Posterior vena cava (tissue), 2 donors: ENCODE measurements at regions not wholly inside any gene's neighbourhood (a gene's known extent, or its start where the extent isn't known, plus 50 kb on each side); places are given as distances from the start of the nearest gene placed in this dataset.

ENCODE experiments used
- DNase-seq: peaks from one replicate; pipeline ENCODE4 v3.0.0-alpha.2; 2020; ENCODE audit warnings: low spot score
- intact Hi-C, 2 donors: fragments of 100-400 bp; cut with DNase I; formaldehyde crosslinking; loops; one replicate each; pipeline versions ENCODE4 v1.14.1 to v1.14.2; 2022 to 2023
- donor health status: DM: yes; HTN: yes; CAD: no.
- donor health status: DM: yes; HTN: yes; CAD: no.

DNA sequence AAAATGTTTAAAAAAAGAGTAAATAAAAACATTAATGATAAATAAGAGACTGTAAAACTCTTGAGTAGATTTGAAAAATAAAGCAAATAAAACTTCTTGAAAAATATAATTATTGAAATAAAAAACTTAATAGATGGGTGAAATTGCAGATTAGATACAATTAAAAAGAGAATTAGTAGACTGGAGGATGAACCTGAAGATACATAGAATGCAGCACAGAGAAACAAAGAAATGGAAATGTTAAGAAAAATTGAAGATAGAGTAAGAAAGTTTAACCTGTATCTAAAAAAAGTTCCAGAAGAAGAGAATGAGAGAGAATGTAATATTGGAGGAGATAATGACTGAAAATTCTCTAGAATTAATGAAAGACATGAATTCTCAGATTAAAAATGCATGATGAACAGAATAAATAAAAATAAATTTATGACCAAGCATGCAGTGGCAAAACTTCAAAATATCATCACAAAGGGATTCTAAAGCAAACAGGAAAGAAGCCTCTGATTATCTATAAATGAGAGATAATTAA, 438.1 kb upstream of the CLINT1 start:
- DNase-seq = no peak
- intact Hi-C loops = no loop called here

- intact Hi-C loops = no loop called here
These were observed 435.8 kb upstream of the CLINT1 start for GRCh38 chr5:158294701-158295100.

GRCh38 chr5:158292981-158293380, 434.0 kb upstream of the CLINT1 start:
- DNase-seq = no peak
- intact Hi-C loops = no loop called here

More at GRCh38 chr5:158294701-158295100, 435.8 kb upstream of the CLINT1 start:
- DNase-seq = no peak

GRCh38 chr5:158289967-158290366, 431.0 kb upstream of the CLINT1 start:
- intact Hi-C loops = no loop called here
- no peak for DNase-seq

DNA sequence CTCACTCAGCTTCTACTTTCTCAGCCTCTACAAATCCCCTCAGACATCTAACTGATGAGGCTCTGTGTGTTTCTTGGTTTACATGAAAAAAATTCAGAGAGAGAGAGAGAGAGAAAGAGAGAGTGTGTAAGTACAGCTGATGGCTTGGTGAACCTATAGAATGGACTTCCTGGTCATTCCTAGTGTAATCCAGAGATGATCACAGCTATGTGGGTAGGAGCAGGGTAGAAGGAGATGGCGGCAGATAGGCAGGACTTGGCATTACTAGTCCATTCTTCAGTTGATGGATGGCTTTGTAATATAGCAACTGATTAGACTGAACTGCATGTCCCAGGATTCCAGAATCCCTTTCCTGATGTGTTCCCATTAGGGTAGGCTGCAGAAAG, 429.3 kb upstream of the CLINT1 start:
- intact Hi-C loops = no loop called here
- DNase-seq = no peak

GRCh38 chr5:158287643-158288271, 428.8 kb upstream of the CLINT1 start:
- intact Hi-C loops = no loop called here
- DNase-seq = no peak

DNA sequence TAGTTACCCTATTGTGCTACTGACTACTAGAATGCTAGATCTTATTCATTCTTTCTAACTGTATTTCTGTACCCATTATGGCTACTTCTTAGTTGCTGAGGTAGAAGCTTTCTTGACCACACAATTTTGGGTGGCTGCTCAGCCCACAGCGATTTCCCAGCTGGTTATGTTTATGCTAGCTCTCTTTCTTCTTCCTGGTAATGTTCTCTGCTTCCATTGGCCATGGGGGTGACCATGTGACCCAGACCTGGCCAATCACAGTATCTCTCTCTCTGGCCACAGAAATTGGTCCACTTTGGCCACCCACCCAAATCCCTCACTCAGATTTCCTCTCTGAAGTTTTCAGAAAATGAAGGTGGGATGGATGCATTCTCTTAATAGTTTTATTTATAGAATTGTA, 427.9 kb upstream of the CLINT1 start:
- no peak for DNase-seq
- intact Hi-C loops = no loop called here

DNA sequence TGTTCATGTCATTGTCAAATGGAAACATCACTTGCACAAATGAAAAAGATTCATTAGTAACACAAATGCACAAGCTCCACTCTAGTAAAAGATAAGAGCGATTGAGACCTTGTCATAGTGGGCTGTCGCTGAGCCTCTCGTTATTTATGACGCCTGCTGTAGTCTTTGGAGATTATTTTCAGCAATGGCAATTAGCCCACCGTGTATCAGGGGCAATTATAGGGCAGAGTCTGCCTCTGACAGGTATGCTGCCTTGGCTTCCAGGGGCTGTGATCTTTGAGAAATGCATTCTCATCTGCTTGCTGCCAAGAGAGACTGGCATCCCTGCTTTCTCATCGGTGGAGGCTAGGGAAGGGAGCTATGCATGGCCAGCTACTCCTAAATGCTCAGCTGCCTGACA, 426.8 kb upstream of the CLINT1 start:
- no peak for DNase-seq
- intact Hi-C loops = no loop called here

DNA sequence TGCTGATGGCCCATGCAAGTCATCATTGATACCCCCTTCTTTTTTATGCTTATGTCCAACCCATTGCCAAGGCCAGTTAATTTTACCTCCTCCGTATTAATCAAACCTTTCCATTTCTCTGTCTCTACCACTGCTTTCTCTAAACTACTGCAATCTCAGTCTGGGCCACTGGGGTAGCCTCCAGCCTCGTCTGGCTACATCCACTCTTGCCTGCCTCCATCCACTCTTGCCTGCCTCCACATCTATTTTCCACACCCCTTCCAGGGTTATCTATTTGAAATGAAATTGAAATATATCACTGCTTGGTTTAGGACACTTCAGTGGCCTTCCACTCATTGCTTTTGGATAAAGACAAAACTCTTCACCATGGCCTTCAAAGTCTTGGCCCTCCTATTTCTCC, 425.3 kb upstream of the CLINT1 start:
- intact Hi-C loops = no loop called here

GRCh38 chr5:158283397-158283796, 424.5 kb upstream of the CLINT1 start:
- intact Hi-C loops = no loop called here
- no peak for DNase-seq

More for the DNA sequence above, 425.3 kb upstream of the CLINT1 start:
- no peak for DNase-seq

DNA sequence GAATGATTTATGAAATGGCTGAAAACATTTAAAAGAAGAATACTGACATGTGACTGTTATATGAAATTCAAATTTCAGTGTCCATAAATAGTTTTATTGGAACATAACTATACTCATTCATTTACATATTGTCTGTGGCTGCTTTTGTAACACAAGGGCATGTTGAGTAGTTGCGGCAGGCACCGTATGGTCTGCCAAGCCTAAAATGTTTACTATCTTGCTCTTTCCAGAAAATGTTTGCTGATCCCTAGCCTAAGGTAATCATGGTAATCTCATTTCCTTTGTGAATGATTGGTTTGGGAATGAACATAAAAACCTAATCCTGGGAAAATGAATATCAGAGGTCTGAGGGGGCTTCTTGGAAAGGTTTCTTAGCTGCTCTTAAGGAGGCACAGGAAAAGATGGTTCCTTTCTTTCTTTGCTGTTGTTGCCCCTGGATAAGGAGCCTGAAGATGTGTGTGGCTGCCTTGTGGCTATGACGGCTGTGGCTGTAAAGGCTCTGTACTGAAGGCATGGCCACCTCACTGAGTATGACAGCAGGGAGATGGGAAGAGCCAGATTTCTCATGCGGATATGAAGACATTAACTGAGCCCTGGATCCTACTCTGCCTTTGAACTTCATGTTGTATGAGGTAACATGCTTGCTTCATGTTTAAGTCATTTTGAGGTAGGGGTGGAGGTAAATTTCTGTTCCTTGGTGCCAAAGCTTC, 419.4 kb upstream of the CLINT1 start:
- intact Hi-C loops = no loop called here
- DNase-seq = no peak

DNA sequence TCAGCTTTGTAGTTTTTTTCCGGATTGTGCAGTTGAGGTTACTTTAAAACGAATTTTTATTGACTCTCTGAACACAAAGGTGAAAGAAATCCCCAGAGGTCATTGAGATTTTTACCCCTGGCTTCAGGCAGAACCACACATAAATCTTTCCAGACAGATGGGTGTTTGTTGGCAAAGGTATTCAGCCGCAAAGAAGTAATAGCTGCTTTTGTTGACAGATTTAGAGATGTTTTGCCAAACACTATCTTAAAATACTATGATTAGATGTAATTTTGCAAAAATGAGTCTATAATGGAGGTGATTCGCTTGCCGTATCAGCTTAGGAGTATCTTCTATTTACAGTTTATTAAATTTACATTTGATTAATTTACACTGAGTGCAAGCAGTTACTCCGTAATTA, 418.3 kb upstream of the CLINT1 start:
- DNase-seq = no peak
- intact Hi-C loops = no loop called here

- no peak for DNase-seq
- intact Hi-C loops = no loop called here
These were observed 417.7 kb upstream of the CLINT1 start for GRCh38 chr5:158276692-158277091.

- intact Hi-C loops = loop anchor here in 1 of 2 donors (2.0 kb wide), 1 partner anchor 25 kb away; no protein-coding TSS in a partner anchor
These were observed 416.6 kb upstream of the CLINT1 start for GRCh38 chr5:158275511-158275910.

GRCh38 chr5:158273035-158273434, 414.1 kb upstream of the CLINT1 start:
- intact Hi-C loops = no loop called here
- DNase-seq = no peak

More at GRCh38 chr5:158275511-158275910, 416.6 kb upstream of the CLINT1 start:
- DNase-seq = no peak

DNA sequence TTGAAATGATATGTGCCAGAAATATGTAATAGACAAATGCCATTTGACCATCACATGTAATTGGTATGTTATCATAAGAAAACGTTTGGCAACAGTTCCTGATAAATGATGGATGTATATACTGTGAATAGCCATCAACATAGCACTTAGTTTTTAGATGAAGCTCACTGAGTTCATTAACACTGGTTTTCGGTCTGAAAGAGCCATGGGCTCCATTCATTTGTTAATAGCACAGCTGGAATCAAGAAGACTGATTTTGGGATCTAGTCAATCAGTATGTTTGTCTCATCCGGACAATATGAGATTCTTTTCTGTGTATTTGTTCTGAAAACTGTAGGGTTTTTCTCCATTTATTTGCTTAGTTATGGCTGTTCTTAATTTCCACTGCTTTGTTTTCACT, 413.5 kb upstream of the CLINT1 start:
- DNase-seq = no peak
- intact Hi-C loops = no loop called here

- DNase-seq = no peak
- intact Hi-C loops = no loop called here
These were observed 412.1 kb upstream of the CLINT1 start for GRCh38 chr5:158270996-158271554.

GRCh38 chr5:158268286-158268685, 409.3 kb upstream of the CLINT1 start:
- DNase-seq = no peak
- intact Hi-C loops = no loop called here

DNA sequence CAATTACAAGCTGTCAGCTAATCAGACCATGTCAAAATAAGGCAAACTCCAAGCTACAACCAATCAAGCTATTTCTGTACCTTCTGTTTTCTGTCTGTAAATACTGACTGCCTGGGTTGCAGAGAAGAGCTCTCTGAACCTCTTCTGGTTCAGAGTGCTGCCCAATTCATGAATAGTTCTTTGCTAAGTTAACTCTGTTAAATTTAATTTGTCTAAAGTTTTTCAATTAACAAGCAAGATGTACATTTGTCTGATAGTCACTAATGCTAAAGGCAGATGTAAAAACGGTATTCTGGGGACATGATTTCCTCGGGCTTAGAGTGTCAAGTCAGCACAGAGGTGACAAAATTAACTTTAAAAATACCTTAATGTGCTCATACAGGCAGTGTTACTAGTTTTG, 408.3 kb upstream of the CLINT1 start:
- DNase-seq = no peak
- intact Hi-C loops = no loop called here

DNA sequence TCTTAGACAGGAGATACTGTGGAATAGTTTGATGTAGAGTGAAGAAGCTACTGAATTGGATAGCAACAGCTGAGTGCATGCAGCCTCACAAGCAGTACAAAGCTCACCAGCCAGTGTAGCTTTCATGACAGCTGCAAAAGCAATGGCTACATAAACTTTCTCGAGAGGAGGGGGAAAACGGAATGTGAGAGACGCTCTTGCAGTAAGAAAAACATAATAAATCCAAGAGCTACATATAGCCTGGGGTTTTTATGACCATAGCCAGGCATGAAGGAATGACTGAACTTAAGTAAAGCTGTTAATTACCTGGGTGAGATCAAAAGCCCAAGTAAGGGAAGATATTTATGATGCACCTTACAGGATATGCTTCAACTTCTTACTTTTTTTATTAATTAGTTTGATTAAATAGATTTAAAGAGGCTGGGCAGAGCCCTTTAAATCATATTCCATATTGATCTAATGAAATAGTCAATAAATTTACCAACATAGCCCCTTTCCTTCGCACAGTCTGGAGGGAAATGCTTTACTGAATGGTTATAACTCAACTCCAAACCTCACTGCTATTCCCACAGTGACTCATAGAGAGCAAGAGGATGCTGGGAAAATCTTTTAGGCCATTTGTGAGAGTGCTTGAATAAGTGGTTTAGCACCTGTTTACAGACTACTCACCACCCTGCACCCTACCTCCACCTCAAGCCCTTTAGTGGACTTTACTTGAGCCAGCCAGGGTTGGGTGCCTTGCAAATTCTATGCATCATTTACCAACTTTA, 407.2 kb upstream of the CLINT1 start:
- no peak for DNase-seq
- intact Hi-C loops = no loop called here
